KMS-11 (cell line): ENCODE measurements at regions not wholly inside any gene's neighbourhood (a gene's known extent, or its start where the extent isn't known, plus 50 kb on each side); places are given as distances from the start of the nearest gene placed in this dataset.

ENCODE experiments used
- H2AFZ ChIP-seq: fragments of 200-600 bp; sonication (generic); 2 replicates; pipeline ENCODE4 v1.6.1; 2016; ENCODE audit warnings: antibody characterized with exemption, mixed run types, low read depth
- H3K27ac ChIP-seq: fragments of 200-600 bp; sonication (generic); 2 replicates; pipeline ENCODE4 v1.6.1; 2016; ENCODE audit warnings: mild to moderate bottlenecking, mixed run types
- H3K27me3 ChIP-seq: fragments of 200-600 bp; sonication (generic); 2 replicates; pipeline ENCODE4 v1.6.1; 2017; ENCODE audit warnings: mild to moderate bottlenecking, low read depth, mixed run types, moderate library complexity; ENCODE audit not compliant: insufficient read depth
- H3K36me3 ChIP-seq: fragments of 200-600 bp; sonication (generic); 2 replicates; pipeline ENCODE4 v1.6.1; 2017; ENCODE audit warnings: mild to moderate bottlenecking, mixed run types; ENCODE audit not compliant: insufficient read depth
- H3K4me1 ChIP-seq: fragments of 200-600 bp; sonication (generic); 2 replicates; pipeline ENCODE4 v1.6.1; 2016; ENCODE audit warnings: mild to moderate bottlenecking, low read depth, mixed run types; ENCODE audit not compliant: poor library complexity, severe bottlenecking
- H3K4me2 ChIP-seq: fragments of 200-600 bp; sonication (generic); 2 replicates; pipeline ENCODE4 v1.7.0; 2016; ENCODE audit warnings: mild to moderate bottlenecking, mixed run types
- H3K4me3 ChIP-seq: fragments of 200-600 bp; sonication (generic); IDR thresholded peaks from 2 replicates; pipeline ENCODE4 v1.6.1; 2017; ENCODE audit warnings: low read depth, low read length, mixed read lengths; ENCODE audit not compliant: insufficient read depth
- H3K79me2 ChIP-seq: fragments of 200-600 bp; sonication (generic); 2 replicates; pipeline ENCODE4 v1.6.1; 2016; ENCODE audit warnings: low read depth, mixed run types; ENCODE audit not compliant: insufficient read depth
- H3K9ac ChIP-seq: fragments of 200-600 bp; sonication (generic); 2 replicates; pipeline ENCODE4 v1.6.1; 2016; ENCODE audit warnings: mild to moderate bottlenecking, mixed run types
- H4K20me1 ChIP-seq: fragments of 200-600 bp; sonication (generic); 2 replicates; pipeline ENCODE4 v1.6.1; 2016; ENCODE audit warnings: mild to moderate bottlenecking, mixed run types; ENCODE audit not compliant: insufficient read depth
- CTCF ChIP-seq: fragments of 200-600 bp; sonication (generic); conservative IDR thresholded peaks from 2 replicates; pipeline ENCODE4 v1.6.1; 2017; ENCODE audit warnings: low read depth, mild to moderate bottlenecking, antibody characterized with exemption, low read length, moderate library complexity, mixed read lengths

- no peak overlapping the region for H3K9ac ChIP-seq
- no peak overlapping the region for H3K4me3 ChIP-seq
- H3K27me3 ChIP-seq: no peaks in the 10 kb centered on the region
- H3K4me2 ChIP-seq: no peak overlapping the region
- no peak for TF ChIP-seq CTCF
- H3K79me2 ChIP-seq: no peaks in the 10 kb centered on the region
- H3K4me1 ChIP-seq: no peaks in the 10 kb centered on the region
- H4K20me1 ChIP-seq: no peaks in the 10 kb centered on the region
- H3K36me3 ChIP-seq: no peaks in the 10 kb centered on the region
- no peak overlapping the region for H3K27ac ChIP-seq
- H2AFZ ChIP-seq: no peak overlapping the region
These were observed 315.2 kb upstream of the BRINP3 start for GRCh38 chr1:190792873-190793272.

- Histone ChIP-seq H3K4me2 (no peak overlapping the region), H3K79me2 (no peaks in the 10 kb centered on the region), H3K27me3 (no peaks in the 10 kb centered on the region), H3K36me3 (no peaks in the 10 kb centered on the region), H3K9ac (no peak overlapping the region), H2AFZ (no peak overlapping the region), H4K20me1 (no peaks in the 10 kb centered on the region), H3K27ac (no peak overlapping the region), H3K4me3 (no peak overlapping the region), H3K4me1 (no peaks in the 10 kb centered on the region)
- TF ChIP-seq CTCF: no peak
These were observed 330.0 kb upstream of the BRINP3 start for GRCh38 chr1:190807629-190808028.

- Histone ChIP-seq H4K20me1 (no peaks in the 10 kb centered on the region), H2AFZ (no peak overlapping the region), H3K27ac (no peak overlapping the region), H3K9ac (no peak overlapping the region), H3K79me2 (no peaks in the 10 kb centered on the region), H3K4me1 (no peaks in the 10 kb centered on the region), H3K4me2 (no peak overlapping the region), H3K27me3 (no peaks in the 10 kb centered on the region), H3K36me3 (no peaks in the 10 kb centered on the region), H3K4me3 (no peak overlapping the region)
- no peak for TF ChIP-seq CTCF
These were observed 330.4 kb upstream of the BRINP3 start for GRCh38 chr1:190808035-190808434.

GRCh38 chr1:190809312-190809711 is 331.6 kb upstream of the BRINP3 start:
- Histone ChIP-seq H2AFZ (no peak overlapping the region), H3K4me2 (no peak overlapping the region), H3K36me3 (no peaks in the 10 kb centered on the region), H4K20me1 (no peaks in the 10 kb centered on the region), H3K4me3 (no peak overlapping the region), H3K27me3 (no peaks in the 10 kb centered on the region), H3K4me1 (no peaks in the 10 kb centered on the region), H3K79me2 (no peaks in the 10 kb centered on the region), H3K9ac (no peak overlapping the region), H3K27ac (no peak overlapping the region)
- TF ChIP-seq CTCF: no peak

GRCh38 chr1:190812996-190813395 is 335.3 kb upstream of the BRINP3 start:
- no peak overlapping the region for H2AFZ ChIP-seq

More at GRCh38 chr1:190812996-190813395, 335.3 kb upstream of the BRINP3 start:
- no peaks in the 10 kb centered on the region for H3K27me3 ChIP-seq
- H3K4me2 ChIP-seq: no peak overlapping the region
- H3K4me3 ChIP-seq: no peak overlapping the region
- no peaks in the 10 kb centered on the region for H3K79me2 ChIP-seq
- H3K36me3 ChIP-seq: no peaks in the 10 kb centered on the region
- no peak for TF ChIP-seq CTCF
- H3K9ac ChIP-seq: no peak overlapping the region
- H4K20me1 ChIP-seq: no peaks in the 10 kb centered on the region
- no peaks in the 10 kb centered on the region for H3K4me1 ChIP-seq
- no peak overlapping the region for H3K27ac ChIP-seq
